ENCODE measurements at regions not wholly inside any gene's neighbourhood (a gene's known extent, or its start where the extent isn't known, plus 50 kb on each side); places are given as distances from the start of the nearest gene placed in this dataset.
A peak's percentile ranks its signal among the peaks of the same experiment; 100 is the strongest.

GRCh38 chr15:27702581-27702980, 396.5 kb downstream of the OCA2 start:
- DNase-seq (ENCODE audit: low spot score), result no peak
- H3F3A ChIP-seq (ENCODE audit: low read depth), result no peaks in the 10 kb centered on the region
- no peak overlapping the region for H3K4me3 Mint-ChIP-seq
- no peaks in the 10 kb centered on the region for H3K36me3 Mint-ChIP-seq
- no peak overlapping the region for H3K4me3 ChIP-seq
- H4K20me1 ChIP-seq (ENCODE audit: low read depth), result no peaks in the 10 kb centered on the region
- peaks cover 6% of the 10 kb centered on the region for H3K27me3 Mint-ChIP-seq (ENCODE audit: insufficient read depth, low read depth)
- peaks cover 25% of the 10 kb centered on the region for H3K4me1 Mint-ChIP-seq
- H3K27ac Mint-ChIP-seq, result no peak overlapping the region
- no peaks in the 10 kb centered on the region for H3K9me3 ChIP-seq (ENCODE audit: low read depth)
- H3K79me2 ChIP-seq (ENCODE audit: low read depth), result no peaks in the 10 kb centered on the region
- no peak overlapping the region for H2AFZ ChIP-seq (replicated peaks)
- H3K27ac ChIP-seq, result no peak overlapping the region
- H3K4me1 ChIP-seq, result peaks cover 12% of the 10 kb centered on the region
- no peak overlapping the region for H3K9ac ChIP-seq
- no peak overlapping the region for H3K4me2 ChIP-seq
- H3K9me3 Mint-ChIP-seq, result peaks cover 7% of the 10 kb centered on the region
- TF ChIP-seq EZH2phosphoT487 (IDR thresholded peaks at IDR 0.05), result no peak
- no peak for TF ChIP-seq EZH2 (IDR thresholded peaks at IDR 0.05)
- TF ChIP-seq CTCF (IDR thresholded peaks at IDR 0.05), result no peak
- no peaks in the 10 kb centered on the region for H3K27me3 ChIP-seq
- H3K36me3 ChIP-seq, result no peaks in the 10 kb centered on the region

GRCh38 chr15:27701956-27702355, 397.2 kb downstream of the OCA2 start:
- Histone ChIP-seq H3K27ac (no peak overlapping the region), H3K79me2 (ENCODE audit: low read depth) (no peaks in the 10 kb centered on the region), H3K4me3 (no peak overlapping the region), H3K36me3 (no peaks in the 10 kb centered on the region), H3F3A (ENCODE audit: low read depth) (no peaks in the 10 kb centered on the region), H3K9me3 (ENCODE audit: low read depth) (no peaks in the 10 kb centered on the region), H3K4me1 (peaks cover 12% of the 10 kb centered on the region), H2AFZ (replicated peaks) (no peak overlapping the region), H3K27me3 (no peaks in the 10 kb centered on the region), H3K4me2 (no peak overlapping the region), H4K20me1 (ENCODE audit: low read depth) (no peaks in the 10 kb centered on the region), H3K9ac (no peak overlapping the region)
- Mint-ChIP-seq H3K36me3 (no peaks in the 10 kb centered on the region), H3K27me3 (ENCODE audit: insufficient read depth, low read depth) (peaks cover 6% of the 10 kb centered on the region), H3K4me3 (peak overlapping the region; percentile 38), H3K9me3 (peaks cover 7% of the 10 kb centered on the region), H3K27ac (no peak overlapping the region), H3K4me1 (peaks cover 25% of the 10 kb centered on the region)
- no peak for DNase-seq (ENCODE audit: low spot score)
- TF ChIP-seq EZH2phosphoT487 (IDR thresholded peaks at IDR 0.05) (no peak), CTCF (IDR thresholded peaks at IDR 0.05) (no peak), EZH2 (IDR thresholded peaks at IDR 0.05) (no peak)

GRCh38 chr15:27701014-27701413, 398.1 kb downstream of the OCA2 start:
- no peak overlapping the region for H3K4me3 Mint-ChIP-seq
- no peak for TF ChIP-seq EZH2phosphoT487 (IDR thresholded peaks at IDR 0.05)
- no peak for TF ChIP-seq CTCF (IDR thresholded peaks at IDR 0.05)
- no peak for TF ChIP-seq EZH2 (IDR thresholded peaks at IDR 0.05)
- peaks cover 7% of the 10 kb centered on the region for H3K9me3 Mint-ChIP-seq
- Histone ChIP-seq H3K27me3 (no peaks in the 10 kb centered on the region), H3K4me2 (no peak overlapping the region), H3K9ac (no peak overlapping the region), H3F3A (ENCODE audit: low read depth) (no peaks in the 10 kb centered on the region), H3K79me2 (ENCODE audit: low read depth) (no peaks in the 10 kb centered on the region), H2AFZ (replicated peaks) (no peak overlapping the region), H3K4me1 (peaks cover 12% of the 10 kb centered on the region), H3K9me3 (ENCODE audit: low read depth) (no peaks in the 10 kb centered on the region), H4K20me1 (ENCODE audit: low read depth) (no peaks in the 10 kb centered on the region), H3K4me3 (no peak overlapping the region), H3K27ac (no peak overlapping the region), H3K36me3 (no peaks in the 10 kb centered on the region)
- H3K27ac Mint-ChIP-seq, result no peak overlapping the region
- DNase-seq (ENCODE audit: low spot score), result no peak
- peaks cover 6% of the 10 kb centered on the region for H3K27me3 Mint-ChIP-seq (ENCODE audit: insufficient read depth, low read depth)
- H3K4me1 Mint-ChIP-seq, result peaks cover 25% of the 10 kb centered on the region
- H3K36me3 Mint-ChIP-seq, result no peaks in the 10 kb centered on the region

Measured in neural progenitor cell (in vitro differentiated cells).